ENCODE measurements at regions not wholly inside any gene's neighbourhood (a gene's known extent, or its start where the extent isn't known, plus 50 kb on each side); places are given as distances from the start of the nearest gene placed in this dataset.
"Not testable (repeated sequence)": the region's sequence is repeated elsewhere in the genome, so short reads cannot be mapped to it uniquely, and the experiment has no call there.

- Mint-ChIP-seq H3K27ac (no peak overlapping the region), H3K27me3 (ENCODE audit: insufficient read depth) (no peaks in the 10 kb centered on the region), H3K36me3 (ENCODE audit: low read depth) (no peaks in the 10 kb centered on the region), H3K9me3 (peaks cover 30% of the 10 kb centered on the region), H3K4me1 (ENCODE audit: low read depth) (no peaks in the 10 kb centered on the region), H3K4me3 (no peak overlapping the region)
- DNase-seq: no peak
- no peak for TF ChIP-seq CTCF (IDR thresholded peaks at IDR 0.05)
Observed at GRCh38 chr5:101024299-101024698, 121.2 kb upstream of the ST8SIA4 start.

GRCh38 chr5:101018299-101018698 lies 115.2 kb upstream of the ST8SIA4 start:
- H3K27ac Mint-ChIP-seq: no peak overlapping the region
- no peaks in the 10 kb centered on the region for H3K36me3 Mint-ChIP-seq (ENCODE audit: low read depth)
- peaks cover 4% of the 10 kb centered on the region; the same call in 1 of the 2 replicates for H3K9me3 Mint-ChIP-seq
- no peaks in the 10 kb centered on the region for H3K27me3 Mint-ChIP-seq (ENCODE audit: insufficient read depth)
- no peak for DNase-seq
- H3K4me3 Mint-ChIP-seq: no peak overlapping the region
- TF ChIP-seq CTCF (IDR thresholded peaks at IDR 0.05): no peak
- no peaks in the 10 kb centered on the region for H3K4me1 Mint-ChIP-seq (ENCODE audit: low read depth)

- Mint-ChIP-seq H3K27me3 (ENCODE audit: insufficient read depth) (no peaks in the 10 kb centered on the region), H3K9me3 (peaks cover 4% of the 10 kb centered on the region), H3K4me1 (ENCODE audit: low read depth) (no peaks in the 10 kb centered on the region), H3K4me3 (no peak overlapping the region), H3K36me3 (ENCODE audit: low read depth) (no peaks in the 10 kb centered on the region), H3K27ac (no peak overlapping the region)
- TF ChIP-seq CTCF (IDR thresholded peaks at IDR 0.05): no peak
- no peak for DNase-seq
Observed at GRCh38 chr5:101012880-101013279, 109.8 kb upstream of the ST8SIA4 start.

GRCh38 chr5:101009758-101010519 lies 106.9 kb upstream of the ST8SIA4 start:
- H3K27ac Mint-ChIP-seq: no peak overlapping the region
- H3K27me3 Mint-ChIP-seq (ENCODE audit: insufficient read depth): no peaks in the 10 kb centered on the region
- H3K4me3 Mint-ChIP-seq: no peak overlapping the region
- H3K36me3 Mint-ChIP-seq (ENCODE audit: low read depth): no peaks in the 10 kb centered on the region
- no peak for TF ChIP-seq CTCF (IDR thresholded peaks at IDR 0.05)
- peaks cover 4% of the 10 kb centered on the region for H3K9me3 Mint-ChIP-seq
- DNase-seq: no peak
- no peaks in the 10 kb centered on the region for H3K4me1 Mint-ChIP-seq (ENCODE audit: low read depth)

GRCh38 chr5:100992354-100992753 lies 89.3 kb upstream of the ST8SIA4 start:
- DNase-seq: no peak
- no peaks in the 10 kb centered on the region for H3K27me3 Mint-ChIP-seq (ENCODE audit: insufficient read depth)
- peaks cover 5% of the 10 kb centered on the region for H3K36me3 Mint-ChIP-seq (ENCODE audit: low read depth)
- peaks cover 40% of the 10 kb centered on the region for H3K9me3 Mint-ChIP-seq
- no peaks in the 10 kb centered on the region for H3K4me1 Mint-ChIP-seq (ENCODE audit: low read depth)
- H3K4me3 Mint-ChIP-seq: no peak overlapping the region
- H3K27ac Mint-ChIP-seq: no peak overlapping the region
- no peak for TF ChIP-seq CTCF (IDR thresholded peaks at IDR 0.05)

- not testable (repeated sequence) for H3K27ac Mint-ChIP-seq; H3K4me3 Mint-ChIP-seq; H3K4me1 Mint-ChIP-seq (ENCODE audit: low read depth); H3K27me3 Mint-ChIP-seq (ENCODE audit: insufficient read depth); DNase-seq; H3K36me3 Mint-ChIP-seq (ENCODE audit: low read depth)
- H3K9me3 Mint-ChIP-seq: peaks cover 48% of the 10 kb centered on the region
Observed at GRCh38 chr5:100983601-100984000, 80.5 kb upstream of the ST8SIA4 start.
